GM12874 (cell line): ENCODE measurements at regions not wholly inside any gene's neighbourhood (a gene's known extent, or its start where the extent isn't known, plus 50 kb on each side); places are given as distances from the start of the nearest gene placed in this dataset.

ENCODE experiments used
- TF ChIP-seq, protein P1 (sequence below): IDR thresholded peaks from 2 replicates; pipeline ENCODE4 v1.5.1; 2011; ENCODE audit warnings: low read depth, mild to moderate bottlenecking, control low read depth, low read length, moderate library complexity; ENCODE audit not compliant: insufficient read depth

DNA sequence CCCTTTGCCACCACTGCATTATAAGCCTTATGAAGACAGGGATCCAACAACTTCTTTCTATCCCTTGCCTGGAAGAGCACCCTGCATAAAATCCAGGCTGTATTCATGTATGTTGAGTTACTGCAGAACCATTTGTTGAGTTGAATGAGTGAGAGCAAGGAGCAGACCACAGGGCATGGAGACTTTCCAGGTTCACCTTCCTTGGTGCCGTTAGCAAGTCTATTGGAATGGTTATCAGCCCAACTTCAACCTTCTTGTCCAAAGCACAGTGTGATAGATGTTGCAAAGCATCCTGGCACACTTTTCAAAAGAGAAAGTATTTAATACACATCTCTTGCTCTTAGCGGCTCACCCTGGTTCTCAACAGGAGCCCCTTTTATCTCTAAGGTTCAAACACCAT lies 100.9 kb upstream of the CLDN10 start:
- TF ChIP-seq, protein P1, sequence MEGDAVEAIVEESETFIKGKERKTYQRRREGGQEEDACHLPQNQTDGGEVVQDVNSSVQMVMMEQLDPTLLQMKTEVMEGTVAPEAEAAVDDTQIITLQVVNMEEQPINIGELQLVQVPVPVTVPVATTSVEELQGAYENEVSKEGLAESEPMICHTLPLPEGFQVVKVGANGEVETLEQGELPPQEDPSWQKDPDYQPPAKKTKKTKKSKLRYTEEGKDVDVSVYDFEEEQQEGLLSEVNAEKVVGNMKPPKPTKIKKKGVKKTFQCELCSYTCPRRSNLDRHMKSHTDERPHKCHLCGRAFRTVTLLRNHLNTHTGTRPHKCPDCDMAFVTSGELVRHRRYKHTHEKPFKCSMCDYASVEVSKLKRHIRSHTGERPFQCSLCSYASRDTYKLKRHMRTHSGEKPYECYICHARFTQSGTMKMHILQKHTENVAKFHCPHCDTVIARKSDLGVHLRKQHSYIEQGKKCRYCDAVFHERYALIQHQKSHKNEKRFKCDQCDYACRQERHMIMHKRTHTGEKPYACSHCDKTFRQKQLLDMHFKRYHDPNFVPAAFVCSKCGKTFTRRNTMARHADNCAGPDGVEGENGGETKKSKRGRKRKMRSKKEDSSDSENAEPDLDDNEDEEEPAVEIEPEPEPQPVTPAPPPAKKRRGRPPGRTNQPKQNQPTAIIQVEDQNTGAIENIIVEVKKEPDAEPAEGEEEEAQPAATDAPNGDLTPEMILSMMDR: no peak

DNA sequence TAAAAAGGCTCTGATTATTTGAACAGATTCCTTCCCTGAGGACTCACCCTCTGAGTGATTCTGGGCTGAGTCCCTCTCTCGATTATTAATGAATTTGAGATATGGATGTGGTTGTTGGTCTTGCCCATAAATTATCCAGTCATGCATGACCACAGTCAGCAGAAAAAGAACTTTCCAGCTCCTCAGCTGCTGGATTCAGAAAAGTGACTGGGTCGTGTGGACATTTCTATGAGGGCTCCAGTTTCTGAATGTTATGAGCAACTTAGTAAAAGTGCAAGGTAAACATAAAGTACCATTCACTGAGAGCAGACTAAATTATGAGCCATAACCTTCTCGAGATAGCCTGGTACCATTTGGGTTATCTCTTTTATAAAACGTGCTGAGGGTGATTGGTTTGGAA lies 100.1 kb upstream of the CLDN10 start:
- TF ChIP-seq, protein P1: no peak

DNA sequence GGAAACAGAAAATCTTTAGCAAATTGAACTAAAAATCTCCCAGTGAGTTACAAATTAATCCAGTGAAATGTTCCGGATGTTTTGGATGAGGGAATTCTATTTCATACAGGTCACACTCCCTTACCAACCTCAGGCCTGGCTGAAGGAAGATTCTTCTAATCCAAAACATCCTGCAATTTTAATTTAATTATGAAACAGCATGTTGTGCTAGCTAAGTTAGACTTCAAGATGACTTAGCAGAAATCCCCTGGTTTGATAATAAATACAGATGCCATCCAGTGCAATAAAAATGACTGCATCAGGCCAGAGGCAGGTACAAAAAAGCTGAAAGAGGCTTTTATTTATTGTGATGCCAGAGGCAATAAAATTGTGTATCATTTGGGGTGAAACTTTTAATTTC lies 96.7 kb upstream of the CLDN10 start:
- TF ChIP-seq, protein P1: no peak

DNA sequence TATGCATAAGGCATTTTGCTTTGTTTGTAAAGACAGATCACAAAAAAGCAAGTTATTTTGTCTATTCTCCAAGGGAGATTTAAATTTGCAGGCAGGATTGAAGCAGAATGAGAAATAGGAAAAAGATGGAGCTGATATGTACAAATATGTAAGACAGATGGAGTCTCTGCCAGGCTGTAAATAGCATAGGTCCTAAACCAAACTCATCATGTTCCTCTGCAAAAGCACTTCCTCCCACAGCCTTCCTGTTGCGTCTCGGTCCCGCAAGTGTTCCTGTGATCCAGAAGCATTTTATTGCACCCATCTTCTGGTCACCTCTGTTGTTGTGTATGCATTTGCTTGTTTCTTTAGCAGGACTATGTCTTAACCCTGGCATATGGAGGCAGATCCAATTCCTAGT lies 95.7 kb upstream of the CLDN10 start:
- TF ChIP-seq, protein P1: no peak

DNA sequence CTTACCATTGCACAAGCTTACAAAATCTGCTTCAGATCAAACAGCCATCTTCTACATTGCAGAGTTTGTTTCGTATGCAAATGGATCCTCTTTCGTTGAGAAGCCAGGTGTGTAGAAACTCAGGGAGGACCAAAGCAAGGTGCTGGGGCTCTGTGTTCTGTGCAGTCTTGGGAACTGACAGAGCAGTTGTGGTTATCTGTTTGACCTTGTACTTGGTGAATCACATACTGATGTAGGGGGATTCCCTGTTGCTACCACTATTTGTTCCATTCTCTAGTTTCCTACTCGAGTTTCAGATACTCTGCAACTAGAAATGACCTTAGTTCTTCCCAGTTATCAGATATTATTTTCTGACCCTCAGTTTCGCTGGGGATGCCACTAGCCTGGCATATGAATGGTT lies 95.2 kb upstream of the CLDN10 start:
- TF ChIP-seq, protein P1: no peak

DNA sequence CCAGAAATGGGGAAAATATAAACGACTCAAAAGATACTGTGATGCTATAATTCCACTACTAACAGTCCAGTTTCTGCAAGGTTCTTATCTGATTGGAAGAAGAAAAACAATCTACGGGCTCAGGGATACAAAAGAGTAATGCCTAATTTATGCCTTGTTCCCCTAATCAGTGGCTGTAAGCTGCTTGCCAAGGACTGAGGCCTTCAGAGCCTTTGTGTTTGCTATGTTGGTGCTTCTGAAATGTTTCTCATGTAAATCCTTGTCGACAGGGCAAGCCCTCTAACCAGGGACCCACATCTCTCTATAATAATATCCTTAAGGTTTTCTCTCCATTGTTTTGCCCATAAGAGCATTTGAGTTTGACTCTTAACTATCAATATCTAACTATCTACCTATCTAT lies 89.7 kb upstream of the CLDN10 start:
- TF ChIP-seq, protein P1: no peak

DNA sequence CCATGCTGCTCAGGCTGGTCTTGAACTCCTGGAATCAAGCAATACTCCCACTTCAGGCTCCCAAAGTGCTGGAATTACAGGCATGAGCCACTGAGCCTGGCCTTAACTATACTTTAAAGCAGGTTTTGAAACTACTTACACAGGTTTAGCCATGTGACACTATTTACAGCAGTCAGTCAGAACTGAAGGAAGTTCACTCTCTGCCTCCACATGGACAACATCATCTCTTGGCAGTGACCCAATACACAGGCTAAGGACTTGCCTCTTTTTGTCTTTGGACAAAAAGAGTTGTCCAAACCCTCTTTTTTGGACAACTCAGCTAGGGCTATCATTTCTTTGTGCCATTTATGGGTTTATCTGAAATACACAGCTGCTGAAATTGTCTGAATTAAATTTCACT lies 89.0 kb upstream of the CLDN10 start:
- TF ChIP-seq, protein P1: no peak

DNA sequence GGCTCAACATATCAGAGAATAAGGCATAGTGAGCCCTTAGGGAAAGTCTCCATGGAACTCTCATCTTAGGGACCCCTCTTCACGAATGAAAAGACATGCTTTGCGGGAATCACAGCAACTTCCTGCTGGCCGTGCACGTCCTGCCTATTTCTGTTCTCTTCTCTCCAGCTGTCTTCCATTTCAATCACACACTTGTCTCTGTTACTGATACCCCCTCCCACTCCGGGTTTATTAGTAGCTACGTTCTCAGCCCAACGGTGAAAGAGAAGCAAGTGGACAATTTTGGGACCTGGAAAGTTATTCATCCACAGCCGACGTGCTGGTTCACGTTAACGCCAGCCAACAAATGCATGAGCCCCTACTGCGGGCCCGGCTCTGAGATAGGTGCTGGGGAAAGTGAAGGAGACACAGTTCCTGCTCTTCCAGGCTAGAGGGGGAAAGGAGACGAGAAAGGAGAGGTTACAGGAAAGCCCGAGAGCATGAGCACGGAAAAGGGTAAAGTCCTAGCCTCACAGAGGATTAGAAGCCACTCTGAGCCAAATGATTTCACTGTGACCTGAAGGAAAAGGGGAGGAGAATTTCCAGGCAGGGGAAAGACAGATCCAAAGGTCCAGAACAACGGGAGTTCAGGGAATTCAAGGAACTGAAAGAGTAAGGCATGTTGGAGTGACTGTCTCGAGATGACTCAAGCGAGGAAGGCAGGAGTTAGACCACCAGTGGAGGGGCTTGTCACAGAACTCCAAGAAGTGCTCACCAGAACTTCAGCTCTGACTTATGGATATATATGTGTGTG lies 81.8 kb upstream of the CLDN10 start:
- TF ChIP-seq, protein P1: no peak
